GM12891 (cell line): ENCODE measurements at regions not wholly inside any gene's neighbourhood (a gene's known extent, or its start where the extent isn't known, plus 50 kb on each side); places are given as distances from the start of the nearest gene placed in this dataset.

ENCODE experiments used
- POLR2A ChIP-seq: IDR thresholded peaks from 2 replicates; pipeline ENCODE4 v1.6.1; 2011; ENCODE audit warnings: low read depth, low read length, control low read depth
- POLR2AphosphoS5 ChIP-seq: IDR thresholded peaks from 2 replicates; pipeline ENCODE4 v1.6.1; 2011; ENCODE audit warnings: low read depth, low read length, control low read depth
- SPI1 ChIP-seq: IDR thresholded peaks from 2 replicates; pipeline ENCODE4 v1.6.1; 2011; ENCODE audit warnings: low read depth, low read length, control low read depth

- TF ChIP-seq POLR2A, result no peak
- no peak for TF ChIP-seq SPI1
- TF ChIP-seq POLR2AphosphoS5, result no peak
Observed at GRCh38 chr2:2756886-2757285, 425.8 kb upstream of the MYT1L start.
